K562 (cell line): ENCODE measurements at regions not wholly inside any gene's neighbourhood (a gene's known extent, or its start where the extent isn't known, plus 50 kb on each side); places are given as distances from the start of the nearest gene placed in this dataset.
A peak's percentile ranks its signal among the peaks of the same experiment; 100 is the strongest.
"Not testable (repeated sequence)": the region's sequence is repeated elsewhere in the genome, so short reads cannot be mapped to it uniquely, and the experiment has no call there.

ENCODE experiments used
- ATAC-seq: fragments of 200-7000 bp; cut with Tn5 transposase; 3 replicates; pipeline ENCODE4 v1.9.1; 2020; ENCODE audit warnings: moderate library complexity
- BruUV-seq: library from RNA; stranded (reverse); fragments of 400-500 nt; replicated peaks from 2 replicates; lab custom pipeline; 2021; lab: Mats Ljungman, UMichigan
- CTCF ChIA-PET: fragments of 300-600 bp; formaldehyde crosslinking; extraction: SDS; loops from one replicate; lab custom pipeline; 2021; ENCODE audit warnings: low intra/inter-chr PET ratio; lab: Yijun Ruan, JAX
- POLR2A ChIA-PET: fragments of 300-600, 350-650 bp; sonication (Branson Sonifier 250); formaldehyde crosslinking; extraction: SDS; loops from one replicate; lab custom pipeline; 2021; ENCODE audit warnings: antibody characterized with exemption, inconsistent platforms; lab: Yijun Ruan, JAX
- DNase-seq, 4 experiments: peaks; one replicate each; pipeline versions ENCODE4 v3.0.0 to v3.0.0-alpha.2; 2011 to 2018; ENCODE audit warnings: low spot score in 3 of 4, mixed read lengths in 3 of 4; ENCODE audit errors: extremely low read depth in 1 of 4
- FAIRE-seq: peaks from 2 replicates; lab custom pipeline; 2011; peaks lifted over from hg19 to GRCh38; lab: Jason Lieb, UNC
- H2AFZ ChIP-seq: 2 replicates; pipeline ENCODE4 v1.6.0; 2011; ENCODE audit warnings: low read depth, low read length, control low read depth, inconsistent platforms
- H3K27ac ChIP-seq: fragments of 200-600 bp; 3 replicates; pipeline ENCODE4 v1.8.0; 2011; ENCODE audit warnings: low read depth, mild to moderate bottlenecking, control low read depth, inconsistent platforms, low read length, moderate library complexity, mixed read lengths; ENCODE audit errors: extremely low read depth
- H3K27me3 ChIP-seq, 2 experiments: fragments of 300-600 bp in 1 of 2; 2 replicates in 1 of 2; 3 replicates in 1 of 2; pipeline versions ENCODE4 v1.6.0 to v1.8.0; 2011; ENCODE audit warnings: inconsistent platforms in 2 of 2, low read length in 2 of 2, mild to moderate bottlenecking in 1 of 2, mixed read lengths in 1 of 2, moderate library complexity in 1 of 2; ENCODE audit not compliant: control insufficient read depth in 2 of 2, insufficient read depth in 2 of 2
- H3K36me3 ChIP-seq: fragments of 300-600 bp; 3 replicates; pipeline ENCODE4 v1.8.0; 2011; ENCODE audit warnings: mild to moderate bottlenecking, low read length, inconsistent platforms; ENCODE audit not compliant: control insufficient read depth, insufficient read depth
- H3K4me1 ChIP-seq, 2 experiments: fragments of 200-600 bp in 1 of 2; replicated peaks in 1 of 2; 2 replicates in 1 of 2; 3 replicates in 1 of 2; pipeline versions ENCODE4 v1.5.1 to v1.8.0; 2011; ENCODE audit warnings: inconsistent platforms in 2 of 2, low read length in 2 of 2, mild to moderate bottlenecking in 1 of 2, mixed read lengths in 1 of 2, moderate library complexity in 1 of 2; ENCODE audit not compliant: control insufficient read depth in 2 of 2, insufficient read depth in 2 of 2
- H3K4me2 ChIP-seq: 2 replicates; pipeline ENCODE4 v1.6.1; 2011; ENCODE audit warnings: low read length, control low read depth, inconsistent platforms, mixed read lengths; ENCODE audit not compliant: insufficient read depth
- H3K4me3 ChIP-seq: fragments of 200-600 bp; sonication (generic), shearing (Covaris generic); 2 replicates; pipeline ENCODE4 v1.5.1; 2016; ENCODE audit warnings: control low read depth, inconsistent platforms
- H3K79me2 ChIP-seq: fragments of 200-600 bp; 3 replicates; pipeline ENCODE4 v1.8.0; 2011; ENCODE audit warnings: low read length, inconsistent platforms; ENCODE audit not compliant: control insufficient read depth, insufficient read depth
- H3K9ac ChIP-seq, 2 experiments: 2 replicates each; pipeline versions ENCODE4 v1.6.0 to v1.6.1; 2011; ENCODE audit warnings: low read depth in 2 of 2, low read length in 2 of 2, control low read depth in 1 of 2, inconsistent platforms in 1 of 2, mild to moderate bottlenecking in 1 of 2, mixed read lengths in 1 of 2; ENCODE audit not compliant: insufficient read depth in 1 of 2
- H3K9me1 ChIP-seq: one replicate; pipeline ENCODE4 v1.6.0; 2011; ENCODE audit warnings: inconsistent platforms, mild to moderate bottlenecking, low read length, moderate library complexity; ENCODE audit not compliant: control insufficient read depth, insufficient read depth
- H3K9me3 ChIP-seq: replicated peaks from 2 replicates; pipeline ENCODE4 v1.5.1; 2011; ENCODE audit warnings: low read depth, low read length, inconsistent platforms; ENCODE audit not compliant: control insufficient read depth, insufficient read depth
- H4K20me1 ChIP-seq: replicated peaks from 2 replicates; pipeline ENCODE4 v1.6.1; 2011; ENCODE audit warnings: low read length, inconsistent platforms, mixed read lengths; ENCODE audit not compliant: control insufficient read depth, insufficient read depth
- ADNP ChIP-seq: fragments of 200-800 bp; sonication (Bioruptor generic); IDR thresholded peaks from 2 replicates; pipeline ENCODE4 v1.6.1; 2016; ENCODE audit warnings: missing genetic modification characterization, missing compliant biosample characterization
- ARID1B ChIP-seq: fragments of 450-650 bp; IDR thresholded peaks from 2 replicates; pipeline ENCODE4 v1.6.1; 2016; ENCODE audit warnings: antibody characterized with exemption, mild to moderate bottlenecking, inconsistent platforms
- CBFA2T2 ChIP-seq: fragments of 450-650 bp; conservative IDR thresholded peaks from 2 replicates; pipeline ENCODE4 v1.6.1; 2017; ENCODE audit warnings: mild to moderate bottlenecking
- CBFA2T3 ChIP-seq: fragments of 450-650 bp; IDR thresholded peaks from 2 replicates; pipeline ENCODE4 v1.6.1; 2017
- CEBPB ChIP-seq: fragments of 450-650 bp; IDR thresholded peaks from 2 replicates; pipeline ENCODE4 v1.6.1; 2016; ENCODE audit warnings: missing genetic modification characterization, missing compliant biosample characterization
- CEBPG ChIP-seq, 3 experiments: fragments of 200-800 bp in 1 of 3; sonication (Bioruptor generic) in 1 of 3; sonication (generic) in 1 of 3; formaldehyde crosslinking in 1 of 3; IDR thresholded peaks in 2 of 3; conservative IDR thresholded peaks in 1 of 3; 2 replicates each; pipeline versions ENCODE4 v1.6.1 to v1.8.0; 2016 to 2022; ENCODE audit warnings: missing compliant biosample characterization in 2 of 3, missing genetic modification characterization in 2 of 3, mild to moderate bottlenecking in 1 of 3, missing genetic modification reagents in 1 of 3
- DPF2 ChIP-seq: fragments of 450-650 bp; IDR thresholded peaks from 2 replicates; pipeline ENCODE4 v1.6.1; 2016
- EGR1 ChIP-seq: fragments of 450-650 bp; conservative IDR thresholded peaks from 2 replicates; pipeline ENCODE4 v1.6.1; 2017; ENCODE audit warnings: mild to moderate bottlenecking
- KDM1A ChIP-seq, 2 experiments: fragments of 450-650 bp; IDR thresholded peaks; 2 replicates each; pipeline ENCODE4 v1.6.1; 2016; ENCODE audit warnings: mild to moderate bottlenecking in 2 of 2
- MAFG ChIP-seq: fragments of 450-650 bp; conservative IDR thresholded peaks from 2 replicates; pipeline ENCODE4 v1.6.1; 2016; ENCODE audit warnings: missing genetic modification characterization, missing compliant biosample characterization
- NCOR1 ChIP-seq: fragments of 450-650 bp; IDR thresholded peaks from 2 replicates; pipeline ENCODE4 v1.6.1; 2016; ENCODE audit warnings: mild to moderate bottlenecking, moderate library complexity
- NFE2 ChIP-seq: IDR thresholded peaks from 2 replicates; pipeline ENCODE4 v1.6.1; 2014; ENCODE audit warnings: antibody characterized with exemption, low read depth
- POLR2H ChIP-seq: IDR thresholded peaks from 2 replicates; pipeline ENCODE4 v1.6.1; 2016; ENCODE audit warnings: missing genetic modification characterization, low read depth, mild to moderate bottlenecking, control low read depth, missing compliant biosample characterization, moderate library complexity
- SMARCA4 ChIP-seq: fragments of 450-650 bp; IDR thresholded peaks from 2 replicates; pipeline ENCODE4 v1.6.1; 2016
- TAL1 ChIP-seq: fragments of 450-650 bp; IDR thresholded peaks from 2 replicates; pipeline ENCODE4 v1.6.1; 2016; ENCODE audit warnings: mild to moderate bottlenecking
- TCF3 ChIP-seq: sonication (generic); formaldehyde crosslinking; IDR thresholded peaks from 2 replicates; pipeline ENCODE4 v1.4.0; 2020; ENCODE audit warnings: mild to moderate bottlenecking, missing genetic modification reagents
- TFAP4 ChIP-seq: sonication (generic); formaldehyde crosslinking; IDR thresholded peaks from 2 replicates; pipeline ENCODE4 v1.8.0; 2022; ENCODE audit warnings: missing genetic modification reagents, mild to moderate bottlenecking, moderate library complexity, borderline replicate concordance
- TFE3 ChIP-seq: fragments of 450-650 bp; formaldehyde crosslinking; IDR thresholded peaks from 2 replicates; pipeline ENCODE4 v1.4.0; 2020; ENCODE audit warnings: mild to moderate bottlenecking, mixed read lengths
- WGBS: fragments of 100-300 bp; shearing (Covaris generic); methylation state at CpG from one replicate; pipeline ENCODE4 v1.1.6; 2016; ENCODE audit warnings: low coverage, mixed read lengths; ENCODE audit not compliant: insufficient coverage; ENCODE audit errors: missing lambda C conversion rate; 5-methylcytosine and 5-hydroxymethylcytosine counted together
- in situ Hi-C: fragments of 300-500 bp; cut with MboI; formaldehyde crosslinking; loops from 4 replicates; pipeline ENCODE4 v1.15.0; 2018; ENCODE audit warnings: inconsistent platforms, mixed read lengths
- intact Hi-C: fragments of 100-400 bp; cut with micrococcal nuclease; formaldehyde crosslinking; loops from 2 replicates; pipeline ENCODE4 v1.14.2; 2022
- TF ChIP-seq, protein P1 (sequence below), 2 experiments: fragments of 450-650 bp; conservative IDR thresholded peaks; 2 replicates each; pipeline ENCODE4 v1.6.1; 2017; ENCODE audit warnings: mild to moderate bottlenecking in 2 of 2, moderate library complexity in 2 of 2

- H3K4me3 ChIP-seq, DNase-seq, H3K36me3 ChIP-seq, ATAC-seq, in situ Hi-C loops, H2AFZ ChIP-seq, CTCF ChIA-PET, H3K4me1 ChIP-seq, BruUV-seq, H3K9me1 ChIP-seq, H3K9me3 ChIP-seq, H4K20me1 ChIP-seq, H3K27ac ChIP-seq, FAIRE-seq, H3K4me2 ChIP-seq, H3K9ac ChIP-seq: not testable (repeated sequence)
- POLR2A ChIA-PET: interaction anchor here (0.7 to 1.4 kb wide), 4 partner anchors 9 to 318 kb away, joined by 3 to 5 read pairs (median 3); no protein-coding TSS in a partner anchor
- intact Hi-C loops: loop anchor here (10.0 kb wide), 1 partner anchor 204 kb away; no protein-coding TSS in a partner anchor
- H3K27me3 ChIP-seq: peaks cover 27 to 36% of the 10 kb centered on the region in 2 experiments
- peaks cover 10% of the 10 kb centered on the region for H3K79me2 ChIP-seq
- TF ChIP-seq CBFA2T2 (peak; percentile 45; the same call in 1 of the 2 replicates), TFAP4 (CRISPR knock-in tag) (0 out of 2 replicates have a peak, but pooled peaks have one; percentile 9), ADNP (tag) (peak; percentile 79), SMARCA4 (peak; percentile 46; the same call in 1 of the 2 replicates), KDM1A (IDR thresholded peaks at IDR 0.05) (peak; percentile 32 to 38; a peak in 2 of 4 replicates), TCF3 (CRISPR knock-in tag) (peak; percentile 27; the same call in 1 of the 2 replicates), CEBPG (CRISPR knock-in tag; IDR thresholded peaks at IDR 0.05) (0 out of 2 replicates have a peak, but pooled peaks have one; percentile 8), CEBPG (tag; conservative IDR thresholded peaks at IDR 0.05 in 1 of 2, IDR thresholded peaks at IDR 0.05 in 1 of 2) (peak in 1 of 2 experiments; percentile 24; a peak in 1 of 4 replicates), DPF2 (peak; percentile 76), MAFG (tag) (peak; percentile 22), TFE3 (CRISPR knock-in tag) (0 out of 2 replicates have a peak, but pooled peaks have one; percentile 19), NFE2 (peak; percentile 44), NCOR1 (0 out of 2 replicates have a peak, but pooled peaks have one; percentile 8), TAL1 (peak; percentile 68), ARID1B (peak; percentile 83), EGR1 (peak; percentile 20), CBFA2T3 (peak; percentile 62), CEBPB (peak; percentile 82), POLR2H (peak; percentile 6; the same call in 1 of the 2 replicates)
- TF ChIP-seq, protein P1, sequence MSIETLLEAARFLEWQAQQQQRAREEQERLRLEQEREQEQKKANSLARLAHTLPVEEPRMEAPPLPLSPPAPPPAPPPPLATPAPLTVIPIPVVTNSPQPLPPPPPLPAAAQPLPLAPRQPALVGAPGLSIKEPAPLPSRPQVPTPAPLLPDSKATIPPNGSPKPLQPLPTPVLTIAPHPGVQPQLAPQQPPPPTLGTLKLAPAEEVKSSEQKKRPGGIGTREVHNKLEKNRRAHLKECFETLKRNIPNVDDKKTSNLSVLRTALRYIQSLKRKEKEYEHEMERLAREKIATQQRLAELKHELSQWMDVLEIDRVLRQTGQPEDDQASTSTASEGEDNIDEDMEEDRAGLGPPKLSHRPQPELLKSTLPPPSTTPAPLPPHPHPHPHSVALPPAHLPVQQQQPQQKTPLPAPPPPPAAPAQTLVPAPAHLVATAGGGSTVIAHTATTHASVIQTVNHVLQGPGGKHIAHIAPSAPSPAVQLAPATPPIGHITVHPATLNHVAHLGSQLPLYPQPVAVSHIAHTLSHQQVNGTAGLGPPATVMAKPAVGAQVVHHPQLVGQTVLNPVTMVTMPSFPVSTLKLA (conservative IDR thresholded peaks at IDR 0.05): 0 out of 4 replicates have a peak, but pooled peaks of 1 of the 2 experiments have one; percentile 30
- WGBS: 27% methylated on average over 11 of the region's 11 CpGs
These were observed 130.9 kb upstream of the ZNF746 start for GRCh38 chr7:149628361-149629149.
